HEK293 (cell line): ENCODE measurements at regions not wholly inside any gene's neighbourhood (a gene's known extent, or its start where the extent isn't known, plus 50 kb on each side); places are given as distances from the start of the nearest gene placed in this dataset.

Experiments used
- CTCF ChIA-PET: fragments of 350-600 bp; formaldehyde crosslinking; extraction: SDS; loops from one replicate; lab custom pipeline; 2021; ENCODE audit warnings: antibody characterized with exemption; lab: Yijun Ruan, JAX
- POLR2A ChIA-PET: fragments of 300-600 bp; formaldehyde crosslinking; extraction: SDS; loops from one replicate; lab custom pipeline; 2020; ENCODE audit warnings: antibody characterized with exemption, inconsistent platforms; lab: Yijun Ruan, JAX
- H3K27ac ChIP-seq: fragments of 200-500 bp; sonication (Bioruptor generic); 2 replicates; pipeline ENCODE4 v1.5.1; 2014; ENCODE audit warnings: low read depth, low read length, control low read depth, inconsistent platforms; ENCODE audit errors: extremely low read depth
- H3K36me3 ChIP-seq, 2 experiments: fragments of 200-500 bp in 1 of 2; sonication (Bioruptor generic) in 1 of 2; 1 replicate in 1 of 2; 2 replicates in 1 of 2; pipeline ENCODE4 v1.5.1; 2014 to 2017; ENCODE audit warnings: inconsistent platforms in 2 of 2, low read length in 2 of 2; ENCODE audit not compliant: control insufficient read depth in 2 of 2, insufficient read depth in 1 of 2
- H3K4me1 ChIP-seq: fragments of 200-500 bp; sonication (Bioruptor generic); 2 replicates; pipeline ENCODE4 v1.5.1; 2014; ENCODE audit warnings: mild to moderate bottlenecking, low read length, inconsistent platforms; ENCODE audit not compliant: control insufficient read depth, insufficient read depth
- H3K4me3 ChIP-seq: 2 replicates; pipeline ENCODE4 v1.5.1; 2011; ENCODE audit warnings: low read depth, mild to moderate bottlenecking, control low read depth, low read length, moderate library complexity
- H3K9me3 ChIP-seq: fragments of 200-500 bp; sonication (Bioruptor generic); 2 replicates; pipeline ENCODE4 v1.5.1; 2014; ENCODE audit warnings: low read depth, low read length, inconsistent platforms; ENCODE audit not compliant: control insufficient read depth, insufficient read depth
- GFI1B ChIP-seq: fragments of 450-650 bp; formaldehyde crosslinking; IDR thresholded peaks from 2 replicates; pipeline ENCODE4 v1.5.1; 2016; ENCODE audit warnings: missing biosample characterization, missing genetic modification characterization
- GLI4 ChIP-seq: fragments of 450-650 bp; formaldehyde crosslinking; IDR thresholded peaks from 2 replicates; pipeline ENCODE4 v1.5.1; 2016; ENCODE audit warnings: missing biosample characterization, missing genetic modification characterization
- HOXC10 ChIP-seq: sonication (generic); formaldehyde crosslinking; IDR thresholded peaks from 2 replicates; pipeline ENCODE4 v1.8.1; 2023; ENCODE audit warnings: mild to moderate bottlenecking, missing genetic modification reagents
- HOXD13 ChIP-seq: sonication (generic); formaldehyde crosslinking; IDR thresholded peaks from 2 replicates; pipeline ENCODE4 v1.8.0; 2022; ENCODE audit warnings: missing genetic modification reagents, borderline replicate concordance
- YY1 ChIP-seq: fragments of 450-650 bp; formaldehyde crosslinking; IDR thresholded peaks from 2 replicates; pipeline ENCODE4 v1.5.1; 2018; ENCODE audit warnings: missing biosample characterization, missing genetic modification characterization
- ZEB2 ChIP-seq: fragments of 450-650 bp; formaldehyde crosslinking; IDR thresholded peaks from 2 replicates; pipeline ENCODE4 v1.5.1; 2016; ENCODE audit warnings: missing biosample characterization, missing genetic modification characterization
- ZIC2 ChIP-seq: fragments of 450-650 bp; formaldehyde crosslinking; IDR thresholded peaks from 2 replicates; pipeline ENCODE4 v1.5.1; 2016; ENCODE audit warnings: missing biosample characterization, missing genetic modification characterization
- ZNF112 ChIP-seq: fragments of 450-650 bp; formaldehyde crosslinking; IDR thresholded peaks from 2 replicates; pipeline ENCODE4 v1.5.0; 2017; ENCODE audit warnings: missing biosample characterization, missing genetic modification characterization
- ZNF2 ChIP-seq: fragments of 450-650 bp; formaldehyde crosslinking; IDR thresholded peaks from 2 replicates; pipeline ENCODE4 v1.5.1; 2016; ENCODE audit warnings: missing biosample characterization, missing genetic modification characterization
- ZNF426 ChIP-seq: fragments of 450-650 bp; formaldehyde crosslinking; IDR thresholded peaks from 2 replicates; pipeline ENCODE4 v1.5.1; 2017; ENCODE audit warnings: missing biosample characterization, missing genetic modification characterization, mild to moderate bottlenecking, inconsistent platforms, moderate library complexity
- ZNF518A ChIP-seq: fragments of 450-650 bp; formaldehyde crosslinking; conservative IDR thresholded peaks from 2 replicates; pipeline ENCODE4 v1.5.1; 2016; ENCODE audit warnings: low read depth, missing biosample characterization, missing genetic modification characterization
- ZNF529 ChIP-seq: fragments of 450-650 bp; formaldehyde crosslinking; IDR thresholded peaks from 2 replicates; pipeline ENCODE4 v1.5.1; 2017; ENCODE audit warnings: missing genetic modification characterization, missing biosample characterization; ENCODE audit not compliant: insufficient replicate concordance
- ZNF544 ChIP-seq: fragments of 450-650 bp; formaldehyde crosslinking; IDR thresholded peaks from 2 replicates; pipeline ENCODE4 v1.5.0; 2017; ENCODE audit warnings: missing biosample characterization, missing genetic modification characterization
- ZNF548 ChIP-seq: fragments of 450-650 bp; formaldehyde crosslinking; IDR thresholded peaks from 2 replicates; pipeline ENCODE4 v1.5.1; 2016; ENCODE audit warnings: missing biosample characterization, missing genetic modification characterization
- ZNF585B ChIP-seq: fragments of 450-650 bp; formaldehyde crosslinking; IDR thresholded peaks from 2 replicates; pipeline ENCODE4 v1.5.1; 2016; ENCODE audit warnings: missing biosample characterization, missing genetic modification characterization
- ZNF610 ChIP-seq: fragments of 450-650 bp; formaldehyde crosslinking; IDR thresholded peaks from 2 replicates; pipeline ENCODE4 v1.5.1; 2016; ENCODE audit warnings: missing biosample characterization, missing genetic modification characterization, borderline replicate concordance
- ZNF621 ChIP-seq: fragments of 450-650 bp; formaldehyde crosslinking; IDR thresholded peaks from 2 replicates; pipeline ENCODE4 v1.5.1; 2017; ENCODE audit warnings: missing biosample characterization, missing genetic modification characterization
- ZNF670 ChIP-seq: fragments of 450-650 bp; formaldehyde crosslinking; IDR thresholded peaks from 2 replicates; pipeline ENCODE4 v1.5.1; 2016; ENCODE audit warnings: missing biosample characterization, missing genetic modification characterization, low read depth
- ZNF701 ChIP-seq: fragments of 450-650 bp; formaldehyde crosslinking; IDR thresholded peaks from 2 replicates; pipeline ENCODE4 v1.5.1; 2016; ENCODE audit warnings: missing biosample characterization, missing genetic modification characterization
- ZSCAN4 ChIP-seq: fragments of 450-650 bp; formaldehyde crosslinking; IDR thresholded peaks from 2 replicates; pipeline ENCODE4 v1.5.1; 2017; ENCODE audit warnings: missing biosample characterization, missing genetic modification characterization
- TF ChIP-seq, protein P1 (sequence below): fragments of 450-650 bp; formaldehyde crosslinking; IDR thresholded peaks from 2 replicates; pipeline ENCODE4 v1.5.1; 2016; ENCODE audit warnings: missing biosample characterization, missing genetic modification characterization
- TF ChIP-seq, protein P2 (sequence below): fragments of 450-650 bp; formaldehyde crosslinking; IDR thresholded peaks from 2 replicates; pipeline ENCODE4 v1.5.1; 2016; ENCODE audit warnings: missing biosample characterization, missing genetic modification characterization, borderline replicate concordance

GRCh38 chr17:33513769-33514168 is 220.7 kb upstream of the ASIC2 start:
- H3K27ac ChIP-seq, result no peak overlapping the region
- no peak overlapping the region for H3K4me3 ChIP-seq
- no peaks in the 10 kb centered on the region for H3K4me1 ChIP-seq
- H3K36me3 ChIP-seq, result no peaks in the 10 kb centered on the region
- no peaks in the 10 kb centered on the region for H3K9me3 ChIP-seq
- no peak for TF ChIP-seq ZNF544 (tag by site-specific recombination)
- no peak for TF ChIP-seq HOXC10 (CRISPR knock-in tag)
- TF ChIP-seq ZNF112, result no peak
- no peak for TF ChIP-seq ZIC2 (tag by site-specific recombination)
- TF ChIP-seq, protein P1, sequence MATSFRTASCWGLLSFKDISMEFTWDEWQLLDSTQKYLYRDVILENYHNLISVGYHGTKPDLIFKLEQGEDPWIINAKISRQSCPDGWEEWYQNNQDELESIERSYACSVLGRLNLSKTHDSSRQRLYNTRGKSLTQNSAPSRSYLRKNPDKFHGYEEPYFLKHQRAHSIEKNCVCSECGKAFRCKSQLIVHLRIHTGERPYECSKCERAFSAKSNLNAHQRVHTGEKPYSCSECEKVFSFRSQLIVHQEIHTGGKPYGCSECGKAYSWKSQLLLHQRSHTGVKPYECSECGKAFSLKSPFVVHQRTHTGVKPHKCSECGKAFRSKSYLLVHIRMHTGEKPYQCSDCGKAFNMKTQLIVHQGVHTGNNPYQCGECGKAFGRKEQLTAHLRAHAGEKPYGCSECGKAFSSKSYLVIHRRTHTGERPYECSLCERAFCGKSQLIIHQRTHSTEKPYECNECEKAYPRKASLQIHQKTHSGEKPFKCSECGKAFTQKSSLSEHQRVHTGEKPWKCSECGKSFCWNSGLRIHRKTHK (tag by site-specific recombination), result no peak
- TF ChIP-seq ZNF701 (tag by site-specific recombination), result no peak
- no peak for TF ChIP-seq ZEB2 (tag by site-specific recombination)
- TF ChIP-seq ZNF2 (tag by site-specific recombination), result no peak
- CTCF ChIA-PET, result no interaction called here
- POLR2A ChIA-PET, result no interaction called here

- H3K36me3 ChIP-seq, result no peaks in the 10 kb centered on the region
- CTCF ChIA-PET, result no interaction called here
- POLR2A ChIA-PET, result no interaction called here
Measured at GRCh38 chr17:33514369-33514768, 221.3 kb upstream of the ASIC2 start.

More at GRCh38 chr17:33514369-33514768, 221.3 kb upstream of the ASIC2 start:
- no peak overlapping the region for H3K4me3 ChIP-seq
- H3K4me1 ChIP-seq, result no peaks in the 10 kb centered on the region
- no peak overlapping the region for H3K27ac ChIP-seq
- no peak for TF ChIP-seq GLI4 (tag by site-specific recombination)
- TF ChIP-seq ZNF610 (tag by site-specific recombination), result no peak
- no peak for TF ChIP-seq ZNF426 (tag by site-specific recombination)
- no peak for TF ChIP-seq ZSCAN4 (tag by site-specific recombination)
- TF ChIP-seq ZNF548 (tag by site-specific recombination), result no peak
- no peak for TF ChIP-seq ZNF585B (tag by site-specific recombination)
- TF ChIP-seq, protein P2, sequence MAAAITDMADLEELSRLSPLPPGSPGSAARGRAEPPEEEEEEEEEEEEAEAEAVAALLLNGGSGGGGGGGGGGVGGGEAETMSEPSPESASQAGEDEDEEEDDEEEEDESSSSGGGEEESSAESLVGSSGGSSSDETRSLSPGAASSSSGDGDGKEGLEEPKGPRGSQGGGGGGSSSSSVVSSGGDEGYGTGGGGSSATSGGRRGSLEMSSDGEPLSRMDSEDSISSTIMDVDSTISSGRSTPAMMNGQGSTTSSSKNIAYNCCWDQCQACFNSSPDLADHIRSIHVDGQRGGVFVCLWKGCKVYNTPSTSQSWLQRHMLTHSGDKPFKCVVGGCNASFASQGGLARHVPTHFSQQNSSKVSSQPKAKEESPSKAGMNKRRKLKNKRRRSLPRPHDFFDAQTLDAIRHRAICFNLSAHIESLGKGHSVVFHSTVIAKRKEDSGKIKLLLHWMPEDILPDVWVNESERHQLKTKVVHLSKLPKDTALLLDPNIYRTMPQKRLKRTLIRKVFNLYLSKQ, result no peak
- no peak for TF ChIP-seq ZNF670
- TF ChIP-seq HOXD13 (CRISPR knock-in tag), result no peak
- no peak for TF ChIP-seq ZNF518A (tag by site-specific recombination)
- TF ChIP-seq ZNF529 (tag by site-specific recombination), result no peak
- no peak for TF ChIP-seq ZNF621 (tag by site-specific recombination)
- no peak for TF ChIP-seq GFI1B (tag by site-specific recombination)
- TF ChIP-seq ZIC2 (tag by site-specific recombination), result no peak
- no peak for TF ChIP-seq YY1 (tag by site-specific recombination)
- no peaks in the 10 kb centered on the region for H3K9me3 ChIP-seq
